GM18517 (cell line): ENCODE measurements at regions not wholly inside any gene's neighbourhood (a gene's known extent, or its start where the extent isn't known, plus 50 kb on each side); places are given as distances from the start of the nearest gene placed in this dataset.

ENCODE experiments used
- ATAC-seq: cut with Tn5 transposase; IDR thresholded peaks from one replicate; pipeline ENCODE4 v1.9.1; 2021; ENCODE audit warnings: mild to moderate bottlenecking, moderate library complexity; ENCODE audit not compliant: unreplicated experiment

DNA sequence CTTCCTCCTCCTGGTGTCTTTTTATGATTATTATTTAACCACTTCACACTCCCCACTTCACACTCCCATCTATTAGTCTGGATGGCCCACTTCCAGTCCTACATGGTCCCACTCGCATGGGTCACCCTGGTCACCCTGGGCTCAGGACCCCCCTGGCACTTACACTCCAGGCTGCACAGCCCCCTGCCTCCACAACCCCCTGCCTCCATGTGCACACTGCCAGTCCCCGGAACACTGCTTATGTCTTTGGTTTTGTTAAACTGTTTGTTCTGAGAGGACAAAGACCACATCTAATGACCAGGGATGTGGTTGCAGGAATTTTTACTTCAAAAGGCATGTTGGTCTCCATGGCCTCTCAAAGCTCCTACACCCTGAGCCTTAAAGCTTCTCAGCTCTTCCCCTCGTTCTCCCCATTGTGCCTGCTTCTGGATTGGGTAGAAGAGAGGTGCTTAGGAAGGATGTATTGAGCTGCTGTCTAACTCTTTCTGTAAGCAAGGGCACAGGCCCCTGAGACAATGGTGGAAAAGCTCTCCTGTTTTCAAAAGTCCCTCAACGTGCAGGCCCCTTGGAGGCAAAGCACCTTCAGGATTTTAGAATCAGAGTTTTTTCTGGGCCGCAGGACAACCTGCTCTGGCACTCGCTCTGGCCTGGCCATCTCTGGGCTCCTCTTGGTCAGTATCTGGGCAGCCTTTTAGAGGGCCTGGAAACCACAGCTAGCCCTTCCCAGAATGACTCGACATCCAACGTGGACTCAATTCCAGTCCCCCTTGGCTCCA, 150.0 kb upstream of the HAAO start:
- no peak for ATAC-seq

DNA sequence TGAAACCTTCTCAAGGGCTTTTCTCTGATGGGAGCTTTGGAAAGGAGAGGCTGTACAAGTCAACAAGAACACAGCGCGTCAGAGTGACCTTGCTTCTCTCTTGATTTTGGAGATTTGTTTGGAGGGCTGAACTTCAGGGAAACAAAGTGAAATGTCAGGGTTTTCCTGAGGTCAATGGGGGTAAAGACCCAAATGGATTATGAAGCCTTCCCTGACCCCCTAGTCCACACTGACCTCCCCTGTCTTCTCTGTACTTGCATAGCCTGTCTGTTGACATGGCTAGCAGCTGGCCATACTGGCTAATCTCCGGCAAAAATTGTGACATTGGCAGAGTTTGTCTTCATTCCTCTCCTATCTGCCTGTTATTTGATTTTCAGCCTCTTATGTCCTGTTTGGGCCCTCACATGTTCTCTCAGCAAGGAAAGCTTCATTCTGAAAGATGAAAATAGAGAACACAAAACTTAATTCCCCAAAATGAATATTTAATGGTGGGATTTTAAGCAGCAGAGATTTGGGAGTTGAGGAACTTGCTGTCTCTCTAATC, 149.3 kb upstream of the HAAO start:
- no peak for ATAC-seq

DNA sequence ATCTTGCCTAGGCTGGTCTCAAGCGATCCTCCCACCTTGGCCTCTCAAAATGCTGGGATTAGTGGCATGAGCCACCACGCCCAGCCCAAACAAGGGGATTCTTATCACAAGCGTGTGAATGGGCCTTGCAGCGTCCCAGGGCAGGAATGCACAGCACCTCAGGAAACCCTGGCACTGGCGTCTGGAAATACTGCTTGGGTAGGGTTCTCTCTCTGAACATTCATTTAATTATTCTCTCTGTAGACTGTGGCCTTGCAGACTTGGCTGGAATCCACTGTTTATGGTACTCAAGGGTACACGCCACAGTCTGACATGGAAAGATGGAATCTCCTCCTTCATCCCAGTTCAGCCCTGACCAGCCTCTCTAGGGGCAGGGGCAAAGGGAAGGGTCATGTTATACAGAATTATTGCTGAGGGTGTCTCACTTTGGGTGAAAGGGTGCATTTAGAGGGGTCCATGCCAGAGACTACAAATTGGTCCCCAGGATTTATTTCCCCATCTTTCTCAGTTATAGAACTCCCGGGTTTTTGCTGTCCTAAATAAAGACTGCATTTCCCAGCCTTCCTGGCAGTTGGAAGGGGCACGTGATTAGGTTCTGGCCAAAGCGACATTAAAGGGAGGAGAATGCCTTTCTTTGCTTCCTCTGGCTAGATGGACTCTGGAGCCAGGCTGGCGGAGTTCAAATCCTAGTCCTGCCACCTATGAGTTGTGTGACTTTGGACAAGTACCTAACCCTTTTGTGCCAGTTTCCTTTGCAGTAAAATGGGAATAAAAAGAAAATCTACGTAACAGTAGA, 147.2 kb upstream of the HAAO start:
- no peak for ATAC-seq

DNA sequence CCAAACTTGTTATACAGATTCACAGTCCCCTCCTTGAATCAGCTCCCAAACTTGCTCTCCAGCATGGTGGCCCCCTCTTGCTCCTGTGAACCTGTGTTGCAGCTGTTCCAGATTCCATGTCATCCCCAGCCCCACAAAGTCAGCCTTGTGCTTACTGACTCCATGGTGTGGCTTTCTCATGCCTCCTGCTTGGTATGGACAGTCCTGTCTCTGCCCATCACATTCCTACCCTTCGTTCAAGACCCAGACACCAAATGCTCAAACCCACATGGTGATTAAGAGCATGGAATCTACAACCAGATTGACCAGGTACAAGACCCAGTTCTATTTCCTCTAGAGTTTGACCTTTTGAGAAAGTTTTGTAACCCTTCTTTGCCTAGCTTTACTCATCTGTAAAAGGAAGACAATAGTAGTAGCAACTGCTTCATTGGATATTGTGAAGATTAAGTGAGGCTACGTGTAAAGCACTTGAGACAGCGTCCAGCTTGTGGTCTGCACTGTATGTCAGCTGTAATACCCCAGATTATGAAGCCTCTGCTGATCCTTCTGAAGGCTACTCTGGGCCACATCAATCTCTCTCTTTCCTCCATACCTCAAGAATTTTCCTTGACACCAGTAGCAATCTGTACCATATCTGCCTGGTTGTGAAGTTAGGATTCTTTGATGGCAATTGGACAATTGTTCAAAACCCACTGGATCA, 146.4 kb upstream of the HAAO start:
- no peak for ATAC-seq

DNA sequence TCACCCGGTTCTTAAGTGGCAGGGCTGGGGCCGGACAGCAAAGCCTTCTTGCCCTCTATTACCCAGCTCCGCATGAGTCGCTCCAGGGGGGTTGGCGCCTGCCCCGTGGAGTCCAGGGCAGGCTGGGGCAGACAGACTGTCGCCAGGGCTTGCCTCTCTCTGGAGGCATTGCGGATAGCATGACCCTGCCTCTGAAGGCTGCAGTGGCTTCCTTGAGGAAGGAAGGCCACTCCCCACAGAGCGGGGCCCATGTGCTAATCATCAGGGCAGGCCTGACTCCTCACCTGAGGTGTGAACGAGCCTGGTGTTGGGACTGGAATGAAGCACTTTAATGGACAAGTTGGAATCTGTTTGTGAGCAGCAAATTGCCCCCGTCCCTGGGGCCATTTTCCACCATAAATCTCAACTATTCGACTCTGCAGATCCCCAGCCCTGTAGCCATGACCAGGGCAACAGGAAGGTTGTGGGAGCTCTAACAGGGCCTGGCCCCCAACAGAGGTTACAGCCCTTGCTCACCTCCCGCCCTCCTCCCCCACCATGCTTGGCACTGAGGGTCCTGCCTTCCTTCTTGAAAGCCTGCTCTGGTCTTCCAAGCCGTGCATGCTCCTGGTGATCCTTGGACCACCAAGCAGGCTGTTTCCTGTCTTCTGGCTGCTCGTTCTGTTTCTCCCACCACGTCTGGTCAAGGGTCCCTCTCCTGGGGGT, 144.9 kb upstream of the HAAO start:
- ATAC-seq: no peak

DNA sequence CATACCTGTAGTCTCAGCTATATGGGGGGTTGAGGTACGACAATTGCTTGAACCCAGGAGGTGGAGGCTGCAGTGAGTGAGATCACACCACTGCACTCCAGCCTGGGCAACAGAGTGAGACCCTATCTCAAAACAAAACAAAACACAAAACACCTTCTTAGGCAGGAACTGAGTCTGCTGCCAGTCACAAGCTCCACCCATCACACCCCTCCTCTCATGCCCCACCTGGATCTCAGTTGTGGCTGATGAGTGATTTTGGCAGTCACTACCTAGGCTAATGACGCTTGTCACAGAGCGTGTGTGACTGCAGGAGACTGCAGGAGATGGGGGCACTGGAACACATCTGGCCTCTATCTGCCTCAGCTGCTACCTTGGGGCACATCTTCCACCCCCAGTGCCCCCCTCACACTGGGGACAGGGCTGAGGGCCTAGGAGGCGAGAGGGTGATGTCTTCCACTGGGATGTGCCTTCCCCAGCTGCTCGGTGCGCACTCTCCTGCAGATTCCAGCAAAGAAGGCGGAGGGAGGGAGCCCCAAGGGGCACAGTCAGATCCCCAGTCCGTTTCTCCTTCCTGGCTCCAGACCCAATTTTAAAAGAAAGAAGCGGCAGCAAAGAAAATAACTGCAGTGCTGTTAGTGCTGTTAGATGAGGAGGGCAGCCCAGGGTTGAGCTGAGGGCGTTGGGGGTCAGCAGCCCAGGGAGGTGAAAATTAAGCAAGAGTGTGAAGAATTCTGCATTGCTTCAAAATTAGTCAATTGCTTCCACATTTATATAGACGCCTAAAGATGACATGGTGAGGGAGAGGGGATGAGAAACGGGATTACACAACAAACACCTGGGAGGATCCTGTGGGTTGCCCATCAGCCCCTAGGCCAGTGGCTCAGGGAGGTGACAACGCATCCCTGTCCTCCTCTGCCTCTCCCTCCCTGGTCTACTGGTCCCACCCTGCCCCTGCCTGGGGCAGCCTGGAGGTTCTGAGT, 143.6 kb upstream of the HAAO start:
- ATAC-seq: no peak

DNA sequence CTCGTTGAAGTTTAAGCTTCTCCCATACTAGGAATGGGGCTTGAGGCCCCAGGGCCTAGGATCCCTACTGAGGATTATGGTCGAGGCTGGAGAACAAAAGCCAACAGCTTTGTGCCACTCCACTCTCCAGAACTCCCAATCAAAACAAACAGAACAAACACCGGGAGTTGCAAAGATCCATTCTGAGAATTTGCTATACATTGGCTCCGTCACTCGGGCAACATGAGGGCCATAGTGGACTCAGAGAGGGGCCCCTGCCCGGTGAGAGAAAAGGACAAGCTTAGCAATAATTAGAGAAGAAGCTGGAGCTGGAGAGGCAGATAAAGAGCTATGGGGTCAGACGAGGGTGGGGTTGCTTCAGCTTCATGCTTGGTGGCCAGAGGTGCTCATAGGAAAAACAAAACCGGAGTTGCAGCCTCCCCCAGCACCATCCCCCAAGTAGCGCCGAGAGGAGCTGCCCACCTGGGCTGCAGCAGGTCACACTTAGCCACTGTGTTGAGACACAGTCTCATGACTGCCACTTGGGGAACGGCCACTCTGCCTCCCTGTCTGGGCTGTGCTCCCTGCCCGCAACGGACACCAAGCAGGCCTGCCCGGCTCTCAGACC, 142.3 kb upstream of the HAAO start:
- no peak for ATAC-seq

DNA sequence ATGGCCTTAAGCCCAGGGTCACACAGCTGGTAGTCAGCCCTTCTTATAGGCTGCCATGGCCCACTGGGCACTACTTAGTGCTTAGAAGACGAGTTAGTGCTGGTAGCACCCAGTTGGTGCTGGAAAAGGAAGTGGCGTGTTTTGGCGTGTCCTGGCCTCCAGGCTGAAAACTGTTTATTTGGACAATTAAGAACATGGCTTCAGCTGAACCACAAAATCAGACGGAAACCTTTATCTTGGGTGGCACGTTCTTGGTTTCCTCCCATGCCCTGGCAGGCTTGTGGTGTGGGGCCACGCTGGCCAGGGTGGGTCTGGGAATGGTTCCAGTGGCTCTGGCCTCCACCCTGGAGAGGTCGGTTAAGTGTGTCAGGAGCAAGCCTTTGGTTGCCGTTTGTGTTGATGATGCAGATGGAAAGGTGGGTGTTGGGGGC, 141.5 kb upstream of the HAAO start:
- no peak for ATAC-seq

DNA sequence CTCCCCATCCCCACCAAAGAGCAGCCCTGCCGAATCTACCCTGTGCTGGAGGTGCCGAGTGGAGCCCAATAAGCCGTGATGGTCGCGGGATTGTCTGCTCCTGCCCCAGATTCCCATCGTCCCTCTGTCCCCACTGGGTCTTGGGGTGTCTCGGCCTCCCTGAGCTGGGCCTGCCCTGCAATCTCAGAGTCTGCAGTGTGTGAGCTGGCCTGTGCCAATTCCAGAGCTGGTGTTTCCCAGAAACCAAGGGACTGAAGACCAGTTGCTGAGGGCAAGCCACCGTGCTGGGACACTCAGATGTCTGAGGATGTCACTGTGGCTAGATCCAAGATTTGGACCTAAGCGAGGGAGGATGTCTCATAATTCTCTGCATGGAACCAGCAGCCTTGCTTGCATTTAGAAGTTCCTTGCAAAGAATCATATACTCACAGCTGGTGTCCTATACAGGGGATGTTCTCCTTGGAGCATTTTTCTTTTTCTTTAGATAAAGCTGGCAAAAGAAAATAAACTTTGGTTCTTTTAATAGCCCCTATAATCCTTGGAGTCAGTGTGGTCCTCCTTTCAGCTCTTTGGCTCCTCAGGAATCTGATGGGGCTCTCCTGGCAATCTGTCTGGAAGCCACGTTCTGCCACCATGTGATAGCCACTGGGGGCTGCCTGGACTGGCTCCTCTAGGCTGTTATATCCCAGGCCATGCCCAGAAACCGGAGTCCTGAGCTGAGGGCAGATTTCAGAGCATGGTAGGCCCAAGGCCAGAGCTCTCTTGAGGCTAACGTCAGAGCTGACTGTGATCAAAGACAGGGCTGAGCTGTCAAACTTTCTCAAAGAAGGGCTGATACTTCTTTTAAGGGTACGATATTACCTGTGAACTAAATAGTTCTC, 140.1 kb upstream of the HAAO start:
- ATAC-seq: no peak

DNA sequence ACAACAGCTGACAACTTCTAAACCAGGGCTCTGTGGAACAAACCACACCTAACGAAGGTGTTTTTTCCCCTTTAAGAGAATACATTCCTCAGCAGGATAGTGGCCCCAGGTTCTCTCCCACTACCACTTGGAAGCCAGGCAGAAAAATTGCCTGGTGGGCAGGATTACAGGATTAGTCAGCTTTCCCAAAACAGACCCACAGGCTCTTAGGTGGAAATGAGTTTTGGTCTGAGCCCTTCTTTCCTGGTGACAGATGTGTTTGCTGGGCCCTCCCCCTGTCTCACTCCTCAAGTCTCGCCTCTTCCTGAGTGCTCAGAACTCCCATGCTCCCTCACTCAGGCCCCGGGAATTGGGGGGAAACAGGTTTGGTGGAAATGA, 139.4 kb upstream of the HAAO start:
- ATAC-seq: no peak

DNA sequence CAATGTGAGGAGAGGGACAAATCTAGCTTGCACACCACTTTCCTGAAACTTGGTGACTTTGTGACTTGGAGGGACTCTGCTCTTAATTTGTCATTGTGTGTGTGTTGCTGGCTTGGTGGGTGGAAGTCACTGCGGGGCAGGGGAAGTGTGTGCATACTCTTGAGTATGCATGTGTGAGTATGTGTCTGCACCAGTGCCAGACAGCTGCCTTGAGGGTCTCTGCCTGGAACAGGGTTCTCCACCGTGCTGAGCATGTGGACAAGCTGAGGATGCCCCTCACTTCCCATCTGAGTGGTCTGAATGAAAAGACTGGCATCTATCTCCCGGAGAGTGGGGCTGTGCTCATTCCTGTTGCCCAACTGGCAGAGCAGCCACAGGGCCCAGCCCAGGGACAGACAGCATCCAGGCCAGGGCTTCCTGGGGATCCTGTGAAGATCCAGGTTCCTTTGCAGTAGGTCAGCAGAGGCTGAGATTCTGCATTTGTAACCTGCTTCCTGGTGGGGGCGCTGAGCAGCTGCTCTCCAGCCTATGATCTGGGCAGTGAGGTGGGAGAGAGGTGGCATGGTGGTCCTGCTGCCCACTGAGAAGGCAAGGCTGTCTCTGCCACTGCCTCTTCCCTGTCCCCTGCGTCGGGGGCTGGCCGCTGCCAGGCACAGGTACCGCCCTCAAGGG, 138.9 kb upstream of the HAAO start:
- ATAC-seq: no peak

DNA sequence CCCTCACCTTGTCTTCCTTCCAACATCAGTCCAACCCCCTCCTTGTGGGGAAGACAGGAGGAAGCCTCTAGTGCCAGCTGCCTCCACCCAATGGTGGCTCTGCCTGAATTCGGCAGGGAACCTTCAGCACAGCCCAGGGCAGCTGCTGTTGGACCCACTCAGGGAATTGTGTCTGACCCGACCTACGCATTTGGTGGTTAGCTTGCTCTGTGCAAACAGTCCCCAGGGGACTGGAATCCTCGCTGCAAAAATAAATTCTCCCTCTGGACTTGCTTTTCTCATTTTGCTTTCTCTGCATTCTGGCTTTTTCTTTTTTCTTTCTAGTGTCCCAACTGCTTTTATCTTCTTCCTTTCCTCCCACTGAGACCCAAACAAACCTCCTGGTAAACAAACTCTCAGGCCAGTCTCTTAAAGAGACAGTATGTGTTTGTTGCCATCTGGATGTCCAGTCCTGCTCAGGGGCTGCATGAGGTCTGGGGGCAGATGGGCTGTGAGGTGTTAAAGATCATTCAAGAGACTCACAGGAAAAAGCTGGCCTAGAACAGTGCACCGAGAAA, 137.7 kb upstream of the HAAO start:
- ATAC-seq: no peak

DNA sequence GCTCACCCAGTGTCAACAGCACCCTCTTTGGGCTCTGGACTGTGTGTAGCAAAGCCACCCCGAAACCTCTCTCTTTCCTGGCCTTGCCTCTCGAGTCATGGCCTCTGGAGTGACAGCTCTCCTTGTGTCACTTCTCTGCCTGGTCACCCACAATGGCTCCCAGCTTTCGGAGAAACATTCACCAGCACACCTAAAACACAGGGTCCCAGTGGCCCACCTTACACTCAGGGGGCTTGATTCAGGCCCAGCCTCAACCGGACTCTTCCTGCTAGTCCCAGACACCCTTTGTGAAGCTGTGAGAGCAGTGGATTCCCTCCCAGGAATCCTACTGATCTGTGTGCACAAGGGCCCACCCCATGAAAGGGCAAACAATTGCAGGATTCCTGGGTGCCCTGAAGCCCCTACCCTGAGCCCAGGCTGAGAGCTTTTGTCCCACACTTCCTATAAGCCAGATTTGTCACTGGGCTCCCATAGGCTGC, 137.2 kb upstream of the HAAO start:
- ATAC-seq: no peak

DNA sequence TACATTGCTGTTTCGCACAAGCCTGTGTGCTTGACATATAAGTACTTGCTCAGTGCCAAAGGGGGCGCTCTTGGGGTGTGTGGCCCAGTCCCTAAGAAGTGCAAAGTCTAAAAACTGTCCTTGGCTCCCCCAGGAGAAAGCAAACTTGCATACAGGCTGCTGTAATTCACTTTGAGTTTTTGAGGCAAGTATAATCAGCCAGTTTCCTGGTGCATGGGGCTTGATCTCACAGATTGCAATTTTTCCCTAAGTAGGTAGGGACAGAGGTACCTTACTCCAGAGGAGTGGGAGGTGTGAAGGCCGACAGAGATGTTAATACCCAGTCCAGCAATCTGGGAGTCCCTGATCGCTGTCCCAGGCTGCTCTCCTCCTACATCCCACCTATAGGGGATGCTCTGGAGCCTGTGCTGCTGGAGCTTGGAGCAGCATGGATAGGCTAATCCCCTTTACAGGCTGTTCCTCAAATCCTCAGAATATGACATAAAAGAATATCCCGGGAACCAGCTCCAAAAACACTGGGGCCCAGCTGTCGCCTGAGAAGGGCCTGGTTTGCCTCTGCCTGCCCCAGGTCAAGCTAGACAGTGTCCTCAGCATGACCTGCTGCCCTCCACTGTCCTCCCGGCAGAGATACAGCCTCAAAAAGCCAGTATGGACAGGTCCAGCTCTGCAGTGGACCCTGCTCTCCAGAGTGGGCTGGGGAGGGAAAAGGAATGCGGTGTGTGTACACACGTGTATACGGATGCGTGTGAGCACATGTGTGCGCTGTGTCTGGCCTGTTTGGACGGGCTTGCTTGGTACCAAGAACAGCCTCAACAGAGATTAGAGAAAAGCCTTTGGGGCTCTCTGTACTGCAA, 136.5 kb upstream of the HAAO start:
- ATAC-seq: no peak

DNA sequence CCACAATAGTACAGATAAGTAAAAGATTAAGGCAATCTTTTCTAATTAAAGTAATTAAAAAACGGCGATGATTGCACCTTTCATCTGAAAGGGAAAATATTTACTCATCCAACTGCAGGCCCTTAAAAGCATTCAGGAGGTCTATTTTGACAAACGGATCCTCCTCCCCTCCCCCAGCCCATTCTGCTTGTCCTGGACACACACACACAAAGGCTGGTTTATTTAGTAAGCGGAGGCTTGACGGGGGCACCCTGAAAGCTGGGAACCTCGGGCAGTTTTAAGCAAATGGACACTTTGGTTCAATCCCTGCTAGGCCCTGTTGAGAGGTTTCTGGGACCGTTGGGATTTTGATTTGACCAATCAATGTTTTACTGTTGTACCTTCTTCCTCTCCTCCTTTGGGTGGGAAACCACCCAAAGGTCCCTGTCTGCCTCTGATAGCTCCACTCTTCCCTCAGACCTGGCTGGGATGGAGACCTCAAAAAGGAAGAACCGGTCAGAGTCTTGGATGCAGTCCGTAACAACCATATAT, 135.8 kb upstream of the HAAO start:
- ATAC-seq: no peak
